ENCODE measurements at regions not wholly inside any gene's neighbourhood (a gene's known extent, or its start where the extent isn't known, plus 50 kb on each side); places are given as distances from the start of the nearest gene placed in this dataset.

GRCh38 chr11:92152245-92152644 lies 72.4 kb upstream of the FAT3 start:
- TF ChIP-seq CTCF (IDR thresholded peaks at IDR 0.05; ENCODE audit: poor library complexity) (no peak), EZH2phosphoT487 (IDR thresholded peaks at IDR 0.05; ENCODE audit: low read depth, severe bottlenecking, unreplicated experiment) (no peak), EZH2 (IDR thresholded peaks at IDR 0.05; ENCODE audit: borderline replicate concordance) (no peak)

Data from hepatocyte (in vitro differentiated cells).